Esophagus mucosa (tissue), 1 donor: ENCODE measurements at regions not wholly inside any gene's neighbourhood (a gene's known extent, or its start where the extent isn't known, plus 50 kb on each side); places are given as distances from the start of the nearest gene placed in this dataset.
"Not testable (repeated sequence)": the region's sequence is repeated elsewhere in the genome, so short reads cannot be mapped to it uniquely, and the experiment has no call there.

Source experiments
- ATAC-seq: fragments of 200-7000 bp; cut with Tn5 transposase; one replicate; pipeline ENCODE4 v1.9.1; 2020
- donor health status: DM: yes; HTN: yes; CAD: no.

- not testable (repeated sequence) for ATAC-seq
These were observed 78.3 kb upstream of the EED start for GRCh38 chr11:86166287-86166686.

- ATAC-seq = no peak
These were observed 80.4 kb upstream of the EED start for GRCh38 chr11:86164106-86164505.

GRCh38 chr11:86163221-86163876 lies 81.2 kb upstream of the EED start:
- not testable (repeated sequence) for ATAC-seq

- ATAC-seq = peak; percentile 68
These were observed 82.3 kb upstream of the EED start for GRCh38 chr11:86162239-86162638.

GRCh38 chr11:86161837-86162236 lies 82.7 kb upstream of the EED start:
- ATAC-seq = no peak

- no peak for ATAC-seq
These were observed 83.2 kb upstream of the EED start for GRCh38 chr11:86161336-86161735.

GRCh38 chr11:86160541-86161149 lies 83.9 kb upstream of the EED start:
- ATAC-seq = peak; percentile 40

GRCh38 chr11:86159581-86159891 lies 85.0 kb upstream of the EED start:
- no peak for ATAC-seq

GRCh38 chr11:86158704-86159580 lies 85.6 kb upstream of the EED start:
- no peak for ATAC-seq

- ATAC-seq = no peak
These were observed 86.7 kb upstream of the EED start for GRCh38 chr11:86157797-86158378.

- no peak for ATAC-seq
These were observed 87.6 kb upstream of the PICALM start for GRCh38 chr11:86156397-86156955.

- ATAC-seq = peak; percentile 60
These were observed 86.4 kb upstream of the PICALM start for GRCh38 chr11:86155200-86155844.

- ATAC-seq = no peak
These were observed 84.6 kb upstream of the PICALM start for GRCh38 chr11:86153439-86153838.

- no peak for ATAC-seq
These were observed 84.0 kb upstream of the PICALM start for GRCh38 chr11:86152901-86153300.

GRCh38 chr11:86152006-86152862 lies 83.3 kb upstream of the PICALM start:
- ATAC-seq = peak; percentile 22

GRCh38 chr11:86151174-86152005 lies 82.5 kb upstream of the PICALM start:
- ATAC-seq = peak; percentile 32

GRCh38 chr11:86150847-86151173 lies 81.9 kb upstream of the PICALM start:
- ATAC-seq = no peak

GRCh38 chr11:86149792-86150191 lies 80.9 kb upstream of the PICALM start:
- no peak for ATAC-seq

GRCh38 chr11:86148345-86148747 lies 79.5 kb upstream of the PICALM start:
- no peak for ATAC-seq

- no peak for ATAC-seq
These were observed 78.1 kb upstream of the PICALM start for GRCh38 chr11:86147004-86147403.
